Cardiac septum (tissue), 1 donor: ENCODE measurements at regions not wholly inside any gene's neighbourhood (a gene's known extent, or its start where the extent isn't known, plus 50 kb on each side); places are given as distances from the start of the nearest gene placed in this dataset.

Experiments
- DNase-seq: peaks from one replicate; pipeline ENCODE4 v3.0.0-alpha.2; 2020; ENCODE audit warnings: low spot score
- intact Hi-C: fragments of 100-400 bp; cut with DNase I; formaldehyde crosslinking; loops from one replicate; pipeline ENCODE4 v1.14.0; 2022
- donor health status: DM: no; HTN: no; CAD: no.

GRCh38 chr3:96012939-96013338 is 801.5 kb upstream of the EPHA6 start:
- intact Hi-C loops, result no loop called here

GRCh38 chr3:96017556-96017955 is 796.8 kb upstream of the EPHA6 start:
- no peak for DNase-seq
- intact Hi-C loops, result no loop called here

More at GRCh38 chr3:96012939-96013338, 801.5 kb upstream of the EPHA6 start:
- no peak for DNase-seq

GRCh38 chr3:96022676-96023075 is 791.7 kb upstream of the EPHA6 start:
- DNase-seq, result no peak
- intact Hi-C loops, result no loop called here

GRCh38 chr3:96027718-96028117 is 786.7 kb upstream of the EPHA6 start:
- intact Hi-C loops, result no loop called here
- no peak for DNase-seq

GRCh38 chr3:96039632-96040031 is 774.8 kb upstream of the EPHA6 start:
- intact Hi-C loops, result no loop called here
- DNase-seq, result no peak

GRCh38 chr3:96059301-96059700 is 755.1 kb upstream of the EPHA6 start:
- no peak for DNase-seq
- intact Hi-C loops, result no loop called here

GRCh38 chr3:96069065-96069464 is 745.3 kb upstream of the EPHA6 start:
- intact Hi-C loops, result no loop called here
- no peak for DNase-seq

GRCh38 chr3:96070678-96071077 is 743.7 kb upstream of the EPHA6 start:
- DNase-seq, result no peak
- intact Hi-C loops, result no loop called here

- no peak for DNase-seq
- intact Hi-C loops, result no loop called here
Observed at GRCh38 chr3:96071097-96071496, 743.3 kb upstream of the EPHA6 start.

GRCh38 chr3:96072226-96072625 is 742.2 kb upstream of the EPHA6 start:
- intact Hi-C loops, result no loop called here
- no peak for DNase-seq

GRCh38 chr3:96083610-96084009 is 730.8 kb upstream of the EPHA6 start:
- no peak for DNase-seq
- intact Hi-C loops, result no loop called here

GRCh38 chr3:96086018-96086417 is 728.4 kb upstream of the EPHA6 start:
- intact Hi-C loops, result no loop called here
- DNase-seq, result no peak

GRCh38 chr3:96101006-96101560 is 713.3 kb upstream of the EPHA6 start:
- no peak for DNase-seq
- intact Hi-C loops, result no loop called here

GRCh38 chr3:96106701-96107100 is 707.7 kb upstream of the EPHA6 start:
- intact Hi-C loops, result no loop called here
- no peak for DNase-seq
